ENCODE measurements at regions not wholly inside any gene's neighbourhood (a gene's known extent, or its start where the extent isn't known, plus 50 kb on each side); places are given as distances from the start of the nearest gene placed in this dataset.

DNA sequence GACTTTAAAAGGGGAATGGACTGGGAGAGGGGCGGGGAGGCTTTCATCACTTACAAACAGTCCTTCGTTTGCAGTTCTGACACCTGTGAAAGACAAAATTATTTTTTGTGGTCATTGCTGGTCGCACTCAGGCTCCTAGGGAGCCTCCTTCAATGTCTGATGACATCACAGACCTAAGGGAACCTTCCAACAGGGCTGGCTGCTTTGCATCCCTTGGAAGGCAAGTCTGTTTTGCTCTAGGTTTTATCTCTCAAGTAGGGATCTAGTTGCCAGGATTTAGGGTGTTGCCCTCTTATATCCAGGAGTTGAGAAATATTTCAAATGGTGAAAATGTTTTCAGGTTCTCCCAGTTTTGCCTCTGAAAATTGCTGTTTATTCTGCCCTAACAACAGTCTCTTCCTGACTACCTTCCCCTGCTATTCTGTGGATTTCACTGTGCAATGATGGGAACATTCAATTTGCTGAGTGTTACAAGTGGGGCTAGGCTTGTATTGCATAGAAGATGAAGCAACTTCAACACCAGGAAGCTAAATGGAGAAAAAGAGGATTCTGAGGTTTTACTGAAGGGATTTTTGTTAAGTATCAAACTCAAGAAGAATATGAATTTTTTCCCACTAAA lies 75.9 kb upstream of the ARRDC4 start:
- H3K4me1 ChIP-seq (ENCODE audit: low read depth, poor library complexity, severe bottlenecking), result no peaks in the 10 kb centered on the region
- H3K79me2 ChIP-seq (ENCODE audit: insufficient read depth, low read depth), result no peaks in the 10 kb centered on the region
- no peak overlapping the region for H3K4me2 ChIP-seq
- TF ChIP-seq, protein P1, sequence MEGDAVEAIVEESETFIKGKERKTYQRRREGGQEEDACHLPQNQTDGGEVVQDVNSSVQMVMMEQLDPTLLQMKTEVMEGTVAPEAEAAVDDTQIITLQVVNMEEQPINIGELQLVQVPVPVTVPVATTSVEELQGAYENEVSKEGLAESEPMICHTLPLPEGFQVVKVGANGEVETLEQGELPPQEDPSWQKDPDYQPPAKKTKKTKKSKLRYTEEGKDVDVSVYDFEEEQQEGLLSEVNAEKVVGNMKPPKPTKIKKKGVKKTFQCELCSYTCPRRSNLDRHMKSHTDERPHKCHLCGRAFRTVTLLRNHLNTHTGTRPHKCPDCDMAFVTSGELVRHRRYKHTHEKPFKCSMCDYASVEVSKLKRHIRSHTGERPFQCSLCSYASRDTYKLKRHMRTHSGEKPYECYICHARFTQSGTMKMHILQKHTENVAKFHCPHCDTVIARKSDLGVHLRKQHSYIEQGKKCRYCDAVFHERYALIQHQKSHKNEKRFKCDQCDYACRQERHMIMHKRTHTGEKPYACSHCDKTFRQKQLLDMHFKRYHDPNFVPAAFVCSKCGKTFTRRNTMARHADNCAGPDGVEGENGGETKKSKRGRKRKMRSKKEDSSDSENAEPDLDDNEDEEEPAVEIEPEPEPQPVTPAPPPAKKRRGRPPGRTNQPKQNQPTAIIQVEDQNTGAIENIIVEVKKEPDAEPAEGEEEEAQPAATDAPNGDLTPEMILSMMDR (conservative IDR thresholded peaks at IDR 0.05; ENCODE audit: low read depth, low read length), result no peak
- H4K20me1 ChIP-seq (ENCODE audit: insufficient read depth), result no peaks in the 10 kb centered on the region
- H3K9ac ChIP-seq, result no peak overlapping the region
- no peaks in the 10 kb centered on the region for H3K27me3 ChIP-seq (ENCODE audit: insufficient read depth, low read depth)
- H2AFZ ChIP-seq (ENCODE audit: low read depth), result no peak overlapping the region
- H3K36me3 ChIP-seq (ENCODE audit: insufficient read depth), result no peaks in the 10 kb centered on the region
- H3K4me3 ChIP-seq (IDR thresholded peaks at IDR 0.05; ENCODE audit: insufficient read depth, low read depth, low read length), result no peak overlapping the region
- no peak overlapping the region for H3K27ac ChIP-seq

DNA sequence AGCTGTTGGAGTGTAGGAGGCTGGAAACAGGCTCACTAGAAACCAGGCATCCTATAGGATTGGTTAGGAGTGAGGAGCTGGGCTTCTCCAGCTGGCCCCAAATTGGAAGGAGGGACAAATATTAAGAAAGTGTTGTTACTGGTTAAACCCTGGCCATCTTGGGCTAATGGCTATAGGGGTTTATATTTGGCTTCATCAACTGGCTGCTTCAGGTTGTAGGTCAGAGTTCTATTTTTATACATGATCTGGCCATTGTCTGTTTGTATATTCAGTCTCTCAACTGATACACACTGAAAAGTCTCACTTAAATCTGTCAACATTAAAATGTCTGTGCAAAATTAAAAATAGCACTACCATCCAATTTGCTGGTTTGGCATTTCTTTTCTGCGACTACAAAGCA lies 70.2 kb upstream of the ARRDC4 start:
- Histone ChIP-seq H2AFZ (ENCODE audit: low read depth) (no peak overlapping the region), H3K36me3 (ENCODE audit: insufficient read depth) (no peaks in the 10 kb centered on the region), H3K4me2 (no peak overlapping the region), H4K20me1 (ENCODE audit: insufficient read depth) (no peaks in the 10 kb centered on the region), H3K4me1 (ENCODE audit: low read depth, poor library complexity, severe bottlenecking) (no peaks in the 10 kb centered on the region), H3K27ac (no peak overlapping the region), H3K27me3 (ENCODE audit: insufficient read depth, low read depth) (no peaks in the 10 kb centered on the region), H3K4me3 (IDR thresholded peaks at IDR 0.05; ENCODE audit: insufficient read depth, low read depth, low read length) (no peak overlapping the region), H3K79me2 (ENCODE audit: insufficient read depth, low read depth) (no peaks in the 10 kb centered on the region), H3K9ac (no peak overlapping the region)
- TF ChIP-seq, protein P1 (conservative IDR thresholded peaks at IDR 0.05; ENCODE audit: low read depth, low read length), result no peak

DNA sequence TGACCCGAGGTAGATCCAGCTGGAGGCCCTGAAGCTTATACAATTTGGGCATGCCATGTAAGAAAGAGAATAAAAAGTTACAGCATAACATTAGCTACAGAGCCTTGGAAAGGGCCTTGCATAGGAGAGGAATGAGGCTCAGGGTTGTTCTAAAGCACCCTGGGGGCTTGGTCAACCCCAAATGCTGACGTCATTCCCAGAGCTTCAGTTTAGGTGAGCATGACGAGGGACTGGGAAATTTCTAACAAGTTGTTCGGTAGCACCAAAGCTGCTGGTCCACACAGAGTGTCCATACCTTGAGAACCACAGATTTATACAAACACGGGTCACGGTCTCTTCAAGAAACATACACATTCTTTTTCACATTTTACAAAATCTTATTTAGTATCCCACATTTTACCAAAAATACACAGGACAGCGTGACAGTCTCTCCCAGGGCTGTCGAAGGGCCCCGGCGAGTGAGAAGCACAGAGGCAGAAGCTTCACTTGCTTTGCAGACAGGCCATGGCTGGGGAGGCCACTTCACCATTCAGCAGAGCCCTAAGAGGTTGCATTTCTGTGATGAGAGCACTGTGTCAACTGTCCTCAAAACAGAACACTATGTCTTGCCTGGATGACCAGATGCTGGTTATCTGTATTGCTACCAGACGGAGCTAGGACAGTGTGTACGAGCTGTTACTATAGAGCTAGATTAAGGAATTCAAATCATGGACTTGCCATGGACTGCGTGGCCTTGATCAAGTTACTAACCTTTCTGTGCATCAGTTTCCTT lies 68.2 kb upstream of the ARRDC4 start:
- Histone ChIP-seq H3K36me3 (ENCODE audit: insufficient read depth) (no peaks in the 10 kb centered on the region), H3K27me3 (ENCODE audit: insufficient read depth, low read depth) (no peaks in the 10 kb centered on the region), H3K9ac (no peak overlapping the region), H3K4me1 (ENCODE audit: low read depth, poor library complexity, severe bottlenecking) (no peaks in the 10 kb centered on the region), H3K4me2 (no peak overlapping the region), H3K79me2 (ENCODE audit: insufficient read depth, low read depth) (no peaks in the 10 kb centered on the region), H3K4me3 (IDR thresholded peaks at IDR 0.05; ENCODE audit: insufficient read depth, low read depth, low read length) (no peak overlapping the region), H2AFZ (ENCODE audit: low read depth) (no peak overlapping the region), H3K27ac (no peak overlapping the region), H4K20me1 (ENCODE audit: insufficient read depth) (no peaks in the 10 kb centered on the region)
- TF ChIP-seq, protein P1 (conservative IDR thresholded peaks at IDR 0.05; ENCODE audit: low read depth, low read length), result no peak

DNA sequence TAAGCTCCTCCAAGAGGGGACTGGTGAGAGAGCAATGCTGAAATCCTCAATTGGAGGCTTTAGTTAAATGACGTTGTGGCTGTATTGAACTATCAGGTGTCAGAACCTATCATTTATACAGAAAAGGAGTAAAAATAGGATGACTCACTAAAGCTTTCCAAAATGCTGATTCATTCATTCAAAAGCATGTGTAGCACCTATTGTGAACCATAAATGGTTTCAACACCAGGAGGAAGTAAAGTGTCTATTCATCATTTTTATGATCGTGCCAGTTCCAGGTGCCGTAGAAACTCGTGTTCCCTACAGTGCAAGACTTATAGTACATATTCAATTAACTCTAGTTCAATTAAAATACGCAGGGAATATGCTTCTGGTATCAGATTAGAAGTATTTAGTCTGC lies 66.5 kb upstream of the ARRDC4 start:
- no peaks in the 10 kb centered on the region for H4K20me1 ChIP-seq (ENCODE audit: insufficient read depth)
- no peaks in the 10 kb centered on the region for H3K27me3 ChIP-seq (ENCODE audit: insufficient read depth, low read depth)
- H3K4me1 ChIP-seq (ENCODE audit: low read depth, poor library complexity, severe bottlenecking), result no peaks in the 10 kb centered on the region
- H3K4me2 ChIP-seq, result no peak overlapping the region
- no peak overlapping the region for H3K9ac ChIP-seq
- no peaks in the 10 kb centered on the region for H3K36me3 ChIP-seq (ENCODE audit: insufficient read depth)
- H3K4me3 ChIP-seq (IDR thresholded peaks at IDR 0.05; ENCODE audit: insufficient read depth, low read depth, low read length), result no peak overlapping the region
- no peak overlapping the region for H2AFZ ChIP-seq (ENCODE audit: low read depth)
- no peak overlapping the region for H3K27ac ChIP-seq
- no peaks in the 10 kb centered on the region for H3K79me2 ChIP-seq (ENCODE audit: insufficient read depth, low read depth)
- TF ChIP-seq, protein P1 (conservative IDR thresholded peaks at IDR 0.05; ENCODE audit: low read depth, low read length), result no peak

All from KMS-11 (cell line).